Hematopoietic multipotent progenitor cell treated with erythropoietin and hydrocortisone succinate and interleukin-3 and kit ligand, for 17 days (in vitro differentiated cells): ENCODE measurements at regions not wholly inside any gene's neighbourhood (a gene's known extent, or its start where the extent isn't known, plus 50 kb on each side); places are given as distances from the start of the nearest gene placed in this dataset.

Experiments
- DNase-seq: peaks from one replicate; pipeline ENCODE4 v3.0.0-alpha.2; 2015; ENCODE audit warnings: low spot score

GRCh38 chr12:124686370-124687173, 119.2 kb upstream of the NCOR2 start:
- no peak for DNase-seq

- DNase-seq: no peak
Measured at GRCh38 chr12:124685689-124686369, 118.4 kb upstream of the NCOR2 start.

DNA sequence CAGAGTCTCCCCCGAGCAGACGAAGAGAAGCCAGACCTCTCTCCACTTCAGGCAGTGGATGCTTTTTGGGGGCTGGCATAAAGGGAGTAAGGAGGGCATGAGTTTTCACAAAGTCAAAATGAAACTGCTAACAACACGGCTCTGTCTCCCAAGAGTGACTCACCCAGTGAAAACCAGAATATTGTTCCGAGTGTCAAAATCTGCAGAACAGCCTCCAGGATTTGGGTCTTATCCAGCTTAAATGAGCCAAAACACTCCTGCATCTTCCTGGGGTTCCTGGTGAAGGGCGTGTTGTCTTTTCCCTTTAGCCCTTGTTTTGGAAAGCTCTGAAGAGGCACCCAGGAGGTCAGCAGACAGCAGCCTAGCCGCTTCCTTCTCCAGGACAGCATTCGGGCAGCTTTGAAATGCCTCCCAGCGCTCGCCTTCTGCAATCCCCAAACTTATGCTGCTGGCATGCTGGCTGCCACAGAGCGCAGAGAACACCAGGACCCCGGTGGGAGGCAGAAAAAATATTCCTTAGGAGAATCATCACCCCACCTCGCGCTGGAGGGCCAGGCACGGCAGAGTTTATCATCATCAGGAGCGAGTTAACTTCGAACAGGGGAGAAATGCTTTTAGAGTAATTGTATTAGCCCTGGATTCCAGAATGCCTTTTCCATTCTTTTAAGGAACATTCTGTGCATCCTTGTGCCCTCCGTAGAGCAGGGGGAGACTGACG, 117.7 kb upstream of the NCOR2 start:
- DNase-seq: no peak

GRCh38 chr12:124684496-124684895, 117.1 kb upstream of the NCOR2 start:
- no peak for DNase-seq

DNA sequence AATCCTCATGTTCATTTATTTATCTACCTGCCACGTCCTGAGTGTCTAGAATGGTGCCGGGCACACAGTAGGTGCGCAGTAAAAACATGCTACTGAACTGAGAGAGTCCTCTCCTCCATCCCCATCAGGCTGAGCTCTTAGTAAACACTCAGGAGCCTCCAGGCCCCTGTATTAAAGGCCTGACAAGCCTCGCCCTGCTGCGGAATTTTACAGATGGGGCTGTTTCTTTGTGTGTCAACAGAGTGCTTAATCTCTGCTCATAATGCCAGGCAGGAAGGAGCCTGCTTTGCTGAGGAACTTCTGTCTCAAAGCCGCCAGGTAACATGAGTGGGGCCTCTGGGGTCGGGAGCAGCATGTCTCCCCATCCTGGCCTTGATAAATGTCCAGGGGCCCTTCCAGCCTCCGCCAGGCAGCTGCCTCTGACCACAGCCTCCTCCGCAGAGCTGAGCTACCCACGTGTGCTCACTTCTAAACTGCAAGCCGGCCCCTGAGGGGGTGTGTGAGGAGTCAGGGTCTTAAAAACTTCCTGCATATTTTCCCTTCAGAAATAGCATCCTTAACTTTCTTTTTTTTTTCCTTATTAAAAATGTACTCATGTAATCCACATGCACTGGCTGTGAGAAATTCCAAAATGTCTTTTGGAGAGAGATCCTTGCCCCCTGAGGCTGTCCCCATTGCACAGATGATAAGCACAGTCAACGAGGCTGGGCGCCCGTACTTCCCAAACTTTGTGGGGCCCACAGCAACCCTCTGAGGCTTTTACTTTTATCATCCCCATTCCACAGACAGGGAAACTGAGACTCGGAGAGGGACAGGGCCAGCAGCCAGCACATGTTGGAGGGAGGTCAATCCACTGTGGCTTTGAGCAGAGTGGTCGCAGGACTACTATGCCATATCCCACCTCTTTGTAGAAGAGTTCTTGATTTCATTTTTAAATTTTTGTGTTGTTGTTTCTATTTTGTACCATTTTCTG, 116.0 kb upstream of the NCOR2 start:
- no peak for DNase-seq

DNA sequence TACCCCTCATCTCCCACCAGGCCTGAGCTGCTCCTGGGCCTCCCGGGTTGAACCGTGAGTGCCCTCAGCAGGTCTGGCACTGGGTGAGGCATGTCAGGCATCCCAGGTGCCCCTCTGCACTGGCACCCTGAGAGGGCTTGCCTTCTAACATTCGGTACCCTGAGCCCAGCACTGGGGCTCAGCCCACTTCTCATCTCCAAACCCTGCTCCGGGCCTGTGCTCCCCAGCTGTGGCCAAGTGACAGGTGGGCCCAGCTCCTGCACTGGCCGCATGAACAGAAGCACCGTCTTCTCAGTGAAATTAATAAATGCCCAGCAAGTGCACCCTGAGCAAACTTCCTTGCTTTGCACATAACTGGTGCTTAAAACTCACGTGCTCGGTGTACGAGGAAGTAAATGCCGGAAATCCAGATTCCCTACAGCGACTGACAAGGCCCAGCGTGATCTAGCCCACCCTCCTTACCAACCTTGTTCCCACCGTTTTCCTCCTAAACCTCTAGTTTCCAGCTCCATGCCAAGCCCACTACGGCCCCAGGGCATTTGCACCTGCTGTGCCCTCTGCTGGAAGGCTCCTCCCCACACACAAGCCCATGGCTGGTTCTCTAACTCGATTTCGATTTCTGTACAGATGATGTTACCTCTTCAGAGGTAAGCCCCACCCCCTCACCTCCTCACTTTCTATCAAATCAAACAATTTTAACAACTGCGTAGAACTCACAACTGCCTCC, 115.2 kb upstream of the NCOR2 start:
- no peak for DNase-seq

DNA sequence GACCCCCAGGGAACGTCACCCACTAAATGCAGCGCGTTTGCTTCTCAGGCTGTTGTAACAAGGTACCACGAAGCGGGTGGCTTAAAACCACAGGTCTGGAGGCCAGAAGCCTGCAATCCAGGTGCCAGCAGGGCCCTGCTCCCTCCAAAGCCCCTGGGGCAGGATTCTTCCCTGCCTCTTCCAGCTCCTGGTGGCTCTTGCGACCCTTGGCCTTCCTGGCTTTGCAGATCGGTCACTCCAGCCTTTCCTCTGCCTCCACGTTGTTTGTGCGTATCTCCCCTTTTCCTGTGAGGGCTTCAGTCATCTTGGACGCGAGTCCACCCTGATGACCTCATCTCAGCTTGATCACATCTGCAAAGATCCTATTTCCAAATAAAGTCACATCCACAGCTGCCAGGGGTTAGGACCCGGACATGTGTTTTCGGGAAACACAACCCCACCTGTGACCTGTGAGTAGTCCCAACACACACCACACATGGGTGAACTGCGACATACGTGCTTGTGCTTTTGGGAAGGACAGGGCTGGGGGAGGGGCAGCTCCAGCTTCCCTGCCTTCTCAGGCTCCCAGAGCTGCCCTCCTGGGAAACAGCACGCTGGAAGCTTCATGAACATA, 114.5 kb upstream of the NCOR2 start:
- DNase-seq: no peak

- peak; percentile 10 for DNase-seq
Measured at GRCh38 chr12:124680863-124681778, 113.7 kb upstream of the NCOR2 start.

- no peak for DNase-seq
Measured at GRCh38 chr12:124679533-124680371, 112.3 kb upstream of the NCOR2 start.

DNA sequence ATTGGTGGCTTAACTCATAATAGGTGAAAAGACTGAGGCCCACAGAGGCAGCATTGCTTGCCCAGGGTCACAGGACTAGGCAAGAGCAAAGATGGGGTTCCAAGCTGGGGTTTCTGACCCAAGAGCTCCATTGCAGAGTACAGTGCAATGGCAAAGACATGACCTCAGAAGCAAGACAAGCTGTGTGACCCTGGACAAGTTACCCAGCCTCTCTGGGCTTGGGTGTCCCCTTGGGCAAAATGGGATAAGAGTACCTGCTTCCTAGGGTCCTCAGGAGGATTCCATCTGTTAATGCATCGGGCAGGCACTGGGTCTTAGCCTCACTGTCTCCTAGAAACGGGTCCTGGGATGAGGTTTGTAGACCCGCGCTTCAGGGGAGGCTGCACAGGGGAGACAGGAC, 111.6 kb upstream of the NCOR2 start:
- no peak for DNase-seq

DNA sequence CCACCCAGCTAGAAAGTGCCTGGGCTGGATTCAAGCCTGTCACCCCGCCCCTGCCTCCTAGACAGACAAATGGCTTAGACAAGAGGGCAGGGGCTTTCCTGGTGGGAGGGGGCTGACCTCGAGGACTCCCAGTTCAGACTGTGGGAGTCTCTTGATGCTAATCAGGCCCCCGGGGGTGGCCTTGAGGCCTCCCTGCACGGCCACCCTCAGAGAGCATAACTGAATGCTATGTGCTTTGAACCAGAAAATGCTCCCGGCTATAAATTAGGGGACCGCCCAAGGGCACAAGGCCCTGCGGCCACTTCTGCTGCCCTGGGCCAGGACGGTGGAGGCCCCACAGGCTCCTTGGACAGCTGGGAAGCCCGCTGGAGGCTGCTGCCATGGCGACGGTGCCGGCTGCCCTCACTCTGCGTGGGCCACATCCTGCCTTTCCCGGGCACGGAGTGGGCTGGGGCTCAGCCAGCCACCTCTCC, 111.0 kb upstream of the NCOR2 start:
- DNase-seq: no peak

GRCh38 chr12:124677552-124678356, 110.3 kb upstream of the NCOR2 start:
- no peak for DNase-seq

GRCh38 chr12:124676714-124677462, 109.5 kb upstream of the NCOR2 start:
- no peak for DNase-seq

DNA sequence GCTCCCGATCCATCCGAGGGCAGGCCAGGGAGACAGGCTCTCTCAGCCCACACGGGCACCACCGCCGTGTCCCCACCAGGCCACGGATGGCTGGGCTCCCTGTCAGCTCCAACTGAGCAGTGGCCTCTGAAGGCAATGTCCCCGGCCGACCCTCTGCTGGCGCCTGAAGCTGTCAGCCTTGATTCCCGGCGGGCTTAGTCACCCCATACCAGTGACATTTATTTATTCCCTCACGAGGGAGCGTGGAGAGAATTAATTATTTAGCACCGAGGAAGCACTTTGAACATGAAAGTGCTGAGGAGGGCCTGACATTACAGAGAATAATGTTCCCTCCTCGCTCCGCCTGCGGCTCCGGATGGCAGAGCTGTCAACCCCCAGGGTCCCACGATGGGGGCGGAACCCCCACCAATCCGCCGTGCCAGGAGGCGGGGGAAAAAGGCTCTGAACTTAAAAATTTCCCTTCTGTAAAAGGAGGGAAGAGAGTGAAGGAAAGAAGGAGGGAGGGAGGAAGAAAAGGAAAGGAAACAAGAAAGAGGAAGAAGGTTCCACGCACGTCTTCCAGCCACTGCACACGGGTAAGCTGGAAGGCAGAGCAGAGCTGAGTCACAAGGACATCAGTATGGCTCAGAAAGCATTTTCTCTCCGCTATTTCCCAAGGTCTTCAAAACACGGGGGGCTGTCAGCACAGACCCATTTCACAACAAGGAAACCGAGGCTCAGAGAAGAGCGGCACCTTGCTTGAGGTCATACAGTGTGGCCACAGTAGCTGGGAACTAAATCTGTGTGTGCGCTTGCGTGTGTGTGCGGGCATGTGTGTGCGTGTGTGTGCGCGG, 108.7 kb upstream of the NCOR2 start:
- no peak for DNase-seq

DNA sequence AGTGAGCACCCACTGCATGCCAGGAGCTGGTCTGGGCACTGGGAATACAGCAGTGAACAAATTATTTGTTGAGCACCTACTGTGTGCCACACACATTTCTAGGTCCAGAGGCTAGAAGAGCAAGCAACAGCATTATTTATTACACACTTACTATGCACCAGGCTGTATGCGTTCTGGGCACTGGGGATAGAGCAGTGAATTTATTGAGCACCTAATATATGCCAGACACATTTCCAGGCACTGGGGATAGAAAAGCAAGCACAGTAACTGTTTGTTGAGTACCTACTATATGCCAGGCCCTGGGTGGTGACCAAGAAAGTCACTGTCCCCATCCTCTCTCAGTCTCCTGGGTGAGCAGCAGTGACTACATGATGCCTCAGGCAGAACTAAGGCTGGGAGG, 107.5 kb upstream of the NCOR2 start:
- no peak for DNase-seq
